ENCODE measurements at regions not wholly inside any gene's neighbourhood (a gene's known extent, or its start where the extent isn't known, plus 50 kb on each side); places are given as distances from the start of the nearest gene placed in this dataset.

DNA sequence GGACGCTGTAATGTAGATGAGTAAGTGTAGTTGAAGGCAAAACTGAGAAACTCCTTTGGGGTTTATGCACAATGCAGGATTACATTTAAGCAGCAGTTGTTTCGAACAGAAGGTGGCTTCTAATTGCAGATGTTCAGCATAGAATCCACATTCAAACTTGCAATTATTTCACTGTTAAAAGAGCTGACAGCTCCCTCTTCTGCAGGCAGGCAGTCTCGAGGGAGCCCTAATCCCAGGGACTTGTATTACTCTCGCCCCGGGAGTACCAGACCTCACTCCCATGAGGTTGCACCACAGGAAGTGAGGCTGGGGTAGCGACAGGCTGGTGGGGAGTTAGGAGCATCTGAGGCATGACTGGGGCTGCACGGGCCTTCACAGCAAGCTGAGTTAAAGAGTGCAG lies 484.3 kb upstream of the EEF2KMT start:
- no peaks in the 10 kb centered on the region for H3K36me3 ChIP-seq
- WGBS, 2 donors, result 43 to 49% methylated on average over 7 of the region's 7 CpGs
- H3K27ac ChIP-seq, result no peak overlapping the region
- no peak overlapping the region for H3K4me3 ChIP-seq
- FAIRE-seq (no peak), DNase-seq (no peak), ATAC-seq (no peak)
- TF ChIP-seq, protein P1, sequence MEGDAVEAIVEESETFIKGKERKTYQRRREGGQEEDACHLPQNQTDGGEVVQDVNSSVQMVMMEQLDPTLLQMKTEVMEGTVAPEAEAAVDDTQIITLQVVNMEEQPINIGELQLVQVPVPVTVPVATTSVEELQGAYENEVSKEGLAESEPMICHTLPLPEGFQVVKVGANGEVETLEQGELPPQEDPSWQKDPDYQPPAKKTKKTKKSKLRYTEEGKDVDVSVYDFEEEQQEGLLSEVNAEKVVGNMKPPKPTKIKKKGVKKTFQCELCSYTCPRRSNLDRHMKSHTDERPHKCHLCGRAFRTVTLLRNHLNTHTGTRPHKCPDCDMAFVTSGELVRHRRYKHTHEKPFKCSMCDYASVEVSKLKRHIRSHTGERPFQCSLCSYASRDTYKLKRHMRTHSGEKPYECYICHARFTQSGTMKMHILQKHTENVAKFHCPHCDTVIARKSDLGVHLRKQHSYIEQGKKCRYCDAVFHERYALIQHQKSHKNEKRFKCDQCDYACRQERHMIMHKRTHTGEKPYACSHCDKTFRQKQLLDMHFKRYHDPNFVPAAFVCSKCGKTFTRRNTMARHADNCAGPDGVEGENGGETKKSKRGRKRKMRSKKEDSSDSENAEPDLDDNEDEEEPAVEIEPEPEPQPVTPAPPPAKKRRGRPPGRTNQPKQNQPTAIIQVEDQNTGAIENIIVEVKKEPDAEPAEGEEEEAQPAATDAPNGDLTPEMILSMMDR (IDR thresholded peaks at IDR 0.05), result no peak
- H3K9me3 ChIP-seq, result no peaks in the 10 kb centered on the region
- H3K27me3 ChIP-seq, result no peaks in the 10 kb centered on the region
- H3K4me1 ChIP-seq, result no peaks in the 10 kb centered on the region
- intact Hi-C loops (cut with DNase I), result no loop called here

DNA sequence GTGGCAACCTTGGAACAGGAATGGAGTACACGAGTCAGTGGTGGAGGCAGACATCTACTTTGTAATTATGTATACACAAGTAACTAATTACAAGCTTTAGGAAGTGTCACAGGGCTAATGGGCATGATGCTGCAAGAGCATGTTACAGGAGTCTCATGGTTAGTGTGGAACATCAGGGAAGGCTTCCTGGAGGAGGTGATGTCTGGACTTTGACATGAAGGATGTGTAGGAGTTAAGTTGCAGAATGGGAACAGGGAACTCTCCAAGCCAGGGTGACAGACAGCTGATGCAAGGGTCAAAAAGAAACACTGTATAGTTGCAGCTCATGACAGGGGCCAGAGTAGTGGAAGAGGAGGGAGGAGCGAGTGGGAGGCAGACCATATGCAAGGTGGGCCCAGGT lies 483.8 kb upstream of the EEF2KMT start:
- no peak for FAIRE-seq
- 32 to 45% methylated on average over 2 of the region's 2 CpGs for WGBS, 2 donors
- TF ChIP-seq, protein P1 (IDR thresholded peaks at IDR 0.05), result no peak

DNA sequence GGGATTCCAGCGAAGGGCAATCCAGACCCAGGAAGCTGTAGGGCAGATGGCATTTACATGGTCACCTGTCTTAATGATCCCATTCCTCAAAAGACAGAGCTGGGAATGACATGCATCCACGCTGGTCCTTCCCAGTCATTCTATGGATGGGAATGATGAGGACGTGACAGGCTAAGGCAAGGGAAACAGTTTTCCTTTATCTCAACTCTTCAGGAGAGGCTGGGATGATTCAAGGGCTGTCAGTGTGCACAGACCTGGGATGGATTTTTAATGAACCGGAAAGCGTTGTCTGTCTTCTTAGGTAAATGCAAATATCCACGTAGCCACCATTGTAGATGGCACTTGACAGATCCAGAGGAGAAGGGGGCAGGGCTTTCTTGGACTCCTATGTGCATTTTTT lies 483.2 kb upstream of the EEF2KMT start:
- FAIRE-seq (no peak), DNase-seq (no peak), ATAC-seq (no peak)
- no peak overlapping the region for H3K4me3 ChIP-seq
- TF ChIP-seq, protein P1 (IDR thresholded peaks at IDR 0.05), result no peak
- intact Hi-C loops (cut with DNase I), result no loop called here
- WGBS, 2 donors, result 51 to 54% methylated on average over 6 of the region's 6 CpGs
- H3K9me3 ChIP-seq, result no peaks in the 10 kb centered on the region
- H3K36me3 ChIP-seq, result no peaks in the 10 kb centered on the region
- H3K4me1 ChIP-seq, result no peaks in the 10 kb centered on the region
- no peak overlapping the region for H3K27ac ChIP-seq
- H3K27me3 ChIP-seq, result no peaks in the 10 kb centered on the region

More for the DNA sequence above, 483.8 kb upstream of the EEF2KMT start:
- no peaks in the 10 kb centered on the region for H3K9me3 ChIP-seq
- intact Hi-C loops (cut with DNase I), result no loop called here
- no peaks in the 10 kb centered on the region for H3K4me1 ChIP-seq
- H3K27me3 ChIP-seq, result no peaks in the 10 kb centered on the region
- DNase-seq, result no peak
- H3K36me3 ChIP-seq, result no peaks in the 10 kb centered on the region
- ATAC-seq, result no peak
- H3K4me3 ChIP-seq, result no peak overlapping the region
- H3K27ac ChIP-seq, result no peak overlapping the region

DNA sequence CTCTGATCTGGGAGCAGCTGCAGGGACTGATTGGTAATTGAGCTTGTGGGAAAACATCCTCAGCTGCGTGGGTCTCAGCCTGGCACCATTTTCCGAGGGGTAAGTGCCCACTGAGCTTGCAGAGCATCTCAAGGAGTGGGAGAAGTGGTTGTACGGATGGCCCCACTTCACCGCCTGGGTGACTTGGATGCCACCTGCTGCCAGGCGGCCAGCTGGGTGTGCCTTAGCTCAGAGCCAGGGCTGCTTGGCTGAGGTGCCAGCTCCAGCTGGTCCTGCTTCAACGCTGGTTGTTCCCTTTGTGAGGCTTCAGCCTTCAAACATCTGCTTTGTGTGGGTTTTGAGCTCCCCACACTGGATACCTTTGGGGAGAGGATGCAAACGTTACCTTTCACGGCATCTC lies 482.7 kb upstream of the EEF2KMT start:
- H3K4me1 ChIP-seq, result no peaks in the 10 kb centered on the region
- 45 to 56% methylated on average over 8 of the region's 8 CpGs for WGBS, 2 donors
- no peak for DNase-seq

DNA sequence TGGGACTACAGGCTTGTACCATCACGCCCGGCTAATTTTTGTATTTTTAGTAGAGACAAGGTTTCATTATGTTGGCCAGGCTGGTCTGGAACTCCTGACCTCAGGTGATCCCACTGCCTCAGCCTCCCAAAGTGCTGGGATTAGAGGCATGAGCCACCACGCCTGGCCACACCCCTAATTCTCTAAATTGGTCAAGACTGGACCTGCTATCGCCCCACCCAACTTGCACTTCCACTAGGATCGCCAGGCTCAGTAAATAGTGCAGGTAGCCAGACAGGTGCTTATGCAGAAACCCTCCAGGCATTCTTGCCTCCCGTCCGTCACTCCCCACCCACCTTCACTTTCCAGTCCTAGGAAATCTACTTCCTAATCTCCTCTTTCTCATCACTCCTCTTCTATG lies 481.4 kb upstream of the EEF2KMT start:
- Histone ChIP-seq H3K9me3 (no peaks in the 10 kb centered on the region), H3K36me3 (no peaks in the 10 kb centered on the region), H3K4me3 (no peak overlapping the region), H3K4me1 (no peaks in the 10 kb centered on the region), H3K27ac (no peak overlapping the region), H3K27me3 (no peaks in the 10 kb centered on the region)
- WGBS, 2 donors, result 49 to 57% methylated on average over 7 of the region's 7 CpGs
- TF ChIP-seq, protein P1 (IDR thresholded peaks at IDR 0.05), result no peak
- intact Hi-C loops (cut with DNase I), result no loop called here
- ATAC-seq (no peak), DNase-seq (no peak), FAIRE-seq (no peak)

More for the DNA sequence above, 482.7 kb upstream of the EEF2KMT start:
- ATAC-seq (no peak), FAIRE-seq (no peak)
- Histone ChIP-seq H3K4me3 (no peak overlapping the region), H3K27ac (no peak overlapping the region), H3K9me3 (no peaks in the 10 kb centered on the region), H3K36me3 (no peaks in the 10 kb centered on the region), H3K27me3 (no peaks in the 10 kb centered on the region)
- intact Hi-C loops (cut with DNase I), result no loop called here
- TF ChIP-seq, protein P1 (IDR thresholded peaks at IDR 0.05), result no peak
